Astrocyte (in vitro differentiated cells and primary cell): ENCODE measurements at regions not wholly inside any gene's neighbourhood (a gene's known extent, or its start where the extent isn't known, plus 50 kb on each side); places are given as distances from the start of the nearest gene placed in this dataset.

Experiments
- DNase-seq: peaks from one replicate; pipeline ENCODE4 v3.0.0-alpha.2; 2010; ENCODE audit warnings: low read depth
- FAIRE-seq: peaks from 2 replicates; lab custom pipeline; 2011; peaks lifted over from hg19 to GRCh38; lab: Jason Lieb, UNC
- H2AFZ ChIP-seq: 2 replicates; pipeline ENCODE4 v1.6.0; 2012; ENCODE audit warnings: low read depth, low read length, inconsistent platforms
- H3K27ac ChIP-seq: 2 replicates; pipeline ENCODE4 v1.5.1; 2011; ENCODE audit warnings: low read depth, low read length, inconsistent platforms
- H3K27me3 ChIP-seq: 2 replicates; pipeline ENCODE4 v1.6.0; 2011; ENCODE audit warnings: low read length, inconsistent platforms; ENCODE audit not compliant: insufficient read depth
- H3K36me3 ChIP-seq: 2 replicates; pipeline ENCODE4 v1.5.1; 2011; ENCODE audit warnings: low read length, inconsistent platforms; ENCODE audit not compliant: insufficient read depth
- H3K4me1 ChIP-seq: 2 replicates; pipeline ENCODE4 v1.5.1; 2011; ENCODE audit warnings: low read length, inconsistent platforms; ENCODE audit not compliant: insufficient read depth
- H3K4me2 ChIP-seq: 2 replicates; pipeline ENCODE4 v1.6.0; 2012; ENCODE audit warnings: low read length, inconsistent platforms
- H3K4me3 ChIP-seq: 2 replicates; pipeline ENCODE4 v1.5.1; 2011; ENCODE audit warnings: low read depth, mild to moderate bottlenecking, low read length, inconsistent platforms; ENCODE audit not compliant: insufficient read depth
- H3K79me2 ChIP-seq: 2 replicates; pipeline ENCODE4 v1.6.0; 2012; ENCODE audit warnings: mild to moderate bottlenecking, low read length, inconsistent platforms; ENCODE audit not compliant: insufficient read depth
- H3K9ac ChIP-seq: 2 replicates; pipeline ENCODE4 v1.6.0; 2012; ENCODE audit warnings: mild to moderate bottlenecking, low read length, inconsistent platforms
- H3K9me3 ChIP-seq: 2 replicates; pipeline ENCODE4 v1.5.1; 2012; ENCODE audit warnings: low read depth, mild to moderate bottlenecking, low read length, inconsistent platforms; ENCODE audit not compliant: insufficient read depth
- H4K20me1 ChIP-seq: 2 replicates; pipeline ENCODE4 v1.6.0; 2012; ENCODE audit warnings: low read length, inconsistent platforms; ENCODE audit not compliant: insufficient read depth
- H3K27ac Mint-ChIP-seq: one replicate; pipeline ENCODE4 v1.8.0; 2021; ENCODE audit warnings: mild to moderate bottlenecking, mixed read lengths; ENCODE audit not compliant: unreplicated experiment
- H3K27me3 Mint-ChIP-seq: one replicate; pipeline ENCODE4 v1.8.0; 2021; ENCODE audit warnings: low read depth, mixed read lengths; ENCODE audit not compliant: unreplicated experiment
- H3K36me3 Mint-ChIP-seq: one replicate; pipeline ENCODE4 v1.8.0; 2021; ENCODE audit warnings: low read depth, mixed read lengths; ENCODE audit not compliant: unreplicated experiment
- H3K4me1 Mint-ChIP-seq: one replicate; pipeline ENCODE4 v1.8.0; 2021; ENCODE audit warnings: low read depth, mixed read lengths; ENCODE audit not compliant: unreplicated experiment
- H3K4me3 Mint-ChIP-seq: one replicate; pipeline ENCODE4 v1.8.0; 2021; ENCODE audit warnings: mild to moderate bottlenecking, moderate library complexity, mixed read lengths; ENCODE audit not compliant: unreplicated experiment
- H3K9me3 Mint-ChIP-seq: one replicate; pipeline ENCODE4 v1.8.0; 2021; ENCODE audit warnings: mild to moderate bottlenecking, mixed read lengths; ENCODE audit not compliant: unreplicated experiment
- CTCF ChIP-seq: IDR thresholded peaks from 2 replicates; pipeline ENCODE4 v1.5.1; 2011; ENCODE audit warnings: low read depth, mild to moderate bottlenecking, inconsistent platforms, low read length, moderate library complexity; ENCODE audit not compliant: insufficient read depth
- EZH2 ChIP-seq: IDR thresholded peaks from 2 replicates; pipeline ENCODE4 v1.6.1; 2012; ENCODE audit warnings: mild to moderate bottlenecking, low read length, inconsistent platforms; ENCODE audit not compliant: insufficient read depth

GRCh38 chr6:53413326-53413725, 64.6 kb upstream of the ELOVL5 start:
- Histone ChIP-seq H3K9me3 (no peaks in the 10 kb centered on the region), H3K27me3 (no peaks in the 10 kb centered on the region), H3K36me3 (no peaks in the 10 kb centered on the region), H3K4me1 (no peaks in the 10 kb centered on the region), H3K4me2 (no peak overlapping the region), H3K4me3 (no peak overlapping the region), H3K79me2 (no peaks in the 10 kb centered on the region), H2AFZ (no peak overlapping the region), H3K9ac (no peak overlapping the region), H4K20me1 (no peaks in the 10 kb centered on the region), H3K27ac (no peak overlapping the region)
- no peak for DNase-seq
- Mint-ChIP-seq H3K27ac (no peak overlapping the region), H3K27me3 (peaks cover 1% of the 10 kb centered on the region), H3K9me3 (no peaks in the 10 kb centered on the region), H3K4me3 (no peak overlapping the region), H3K4me1 (peaks cover 2% of the 10 kb centered on the region), H3K36me3 (no peaks in the 10 kb centered on the region)
- FAIRE-seq = no peak
- no peak for TF ChIP-seq CTCF
- no peak for TF ChIP-seq EZH2

- no peaks in the 10 kb centered on the region for H3K27me3 ChIP-seq
- H3K4me3 Mint-ChIP-seq = no peak overlapping the region
- no peak overlapping the region for H3K27ac ChIP-seq
- H4K20me1 ChIP-seq = no peaks in the 10 kb centered on the region
- no peaks in the 10 kb centered on the region for H3K4me1 ChIP-seq
- no peak overlapping the region for H3K9ac ChIP-seq
- no peak overlapping the region for H2AFZ ChIP-seq
- H3K9me3 Mint-ChIP-seq = no peaks in the 10 kb centered on the region
- H3K36me3 Mint-ChIP-seq = no peaks in the 10 kb centered on the region
- H3K27ac Mint-ChIP-seq = no peak overlapping the region
- H3K79me2 ChIP-seq = no peaks in the 10 kb centered on the region
- no peak overlapping the region for H3K4me3 ChIP-seq
- DNase-seq (no peak), FAIRE-seq (no peak)
- H3K9me3 ChIP-seq = no peaks in the 10 kb centered on the region
- peaks cover 1% of the 10 kb centered on the region for H3K27me3 Mint-ChIP-seq
- H3K36me3 ChIP-seq = no peaks in the 10 kb centered on the region
- no peak overlapping the region for H3K4me2 ChIP-seq
- peaks cover 2% of the 10 kb centered on the region for H3K4me1 Mint-ChIP-seq
- no peak for TF ChIP-seq EZH2
- no peak for TF ChIP-seq CTCF
Measured at GRCh38 chr6:53412751-53413150, 64.0 kb upstream of the ELOVL5 start.

- no peak overlapping the region for H3K4me2 ChIP-seq
- H3K79me2 ChIP-seq = no peaks in the 10 kb centered on the region
- no peaks in the 10 kb centered on the region for H3K9me3 ChIP-seq
- no peak overlapping the region for H3K4me3 Mint-ChIP-seq
- H3K4me1 Mint-ChIP-seq = peaks cover 2% of the 10 kb centered on the region
- H3K36me3 ChIP-seq = no peaks in the 10 kb centered on the region
- H3K9ac ChIP-seq = no peak overlapping the region
- H4K20me1 ChIP-seq = no peaks in the 10 kb centered on the region
- no peak overlapping the region for H3K27ac ChIP-seq
- FAIRE-seq = no peak
- no peak overlapping the region for H3K27ac Mint-ChIP-seq
- H3K4me1 ChIP-seq = no peaks in the 10 kb centered on the region
- H3K4me3 ChIP-seq = no peak overlapping the region
- no peak for DNase-seq
- no peaks in the 10 kb centered on the region for H3K36me3 Mint-ChIP-seq
- H3K27me3 Mint-ChIP-seq = peaks cover 1% of the 10 kb centered on the region
- no peaks in the 10 kb centered on the region for H3K9me3 Mint-ChIP-seq
- no peak for TF ChIP-seq CTCF
- TF ChIP-seq EZH2 = no peak
- no peaks in the 10 kb centered on the region for H3K27me3 ChIP-seq
- H2AFZ ChIP-seq = no peak overlapping the region
Measured at GRCh38 chr6:53412021-53412715, 63.4 kb upstream of the ELOVL5 start.
